PC-3 (cell line): ENCODE measurements at regions not wholly inside any gene's neighbourhood (a gene's known extent, or its start where the extent isn't known, plus 50 kb on each side); places are given as distances from the start of the nearest gene placed in this dataset.

Experiments
- ATAC-seq: fragments of 200-7000 bp; cut with Tn5 transposase; 2 replicates; pipeline ENCODE4 v1.9.1; 2020; ENCODE audit warnings: mild to moderate bottlenecking, moderate library complexity
- BruUV-seq: library from RNA; stranded (reverse); fragments of 400-500 nt; replicated peaks from 2 replicates; lab custom pipeline; 2021; lab: Mats Ljungman, UMichigan
- CTCF ChIA-PET: fragments of 300-600 bp; sonication (Branson Sonifier 250); formaldehyde crosslinking; loops from one replicate; lab custom pipeline; 2022; ENCODE audit warnings: antibody characterized with exemption; lab: Charles Lee
- POLR2A ChIA-PET: fragments of 300-600 bp; sonication (Branson Sonifier 250); formaldehyde crosslinking; loops from one replicate; lab custom pipeline; 2022; ENCODE audit warnings: antibody characterized with exemption; ENCODE audit not compliant: unreplicated experiment; lab: Charles Lee
- DNase-seq: peaks from one replicate; pipeline ENCODE4 v3.0.0-alpha.2; 2015
- H2AFZ ChIP-seq: fragments of 300-600 bp; sonication (generic); 2 replicates; pipeline ENCODE4 v1.6.0; 2016; ENCODE audit warnings: antibody characterized with exemption, low read length
- H3F3A ChIP-seq: fragments of 300-600 bp; sonication (generic); one replicate; pipeline ENCODE4 v1.6.0; 2017; ENCODE audit warnings: antibody characterized with exemption, low read length, control low read depth, mild to moderate bottlenecking; ENCODE audit not compliant: unreplicated experiment
- H3K27ac ChIP-seq: fragments of 300-600 bp; sonication (generic); 2 replicates; pipeline ENCODE4 v1.5.1; 2016; ENCODE audit warnings: mild to moderate bottlenecking, low read length
- H3K27me3 ChIP-seq: fragments of 300-600 bp; sonication (generic); 2 replicates; pipeline ENCODE4 v1.6.1; 2016; ENCODE audit warnings: low read length, mixed read lengths
- H3K36me3 ChIP-seq: fragments of 300-600 bp; sonication (generic); 2 replicates; pipeline ENCODE4 v1.6.1; 2016; ENCODE audit warnings: low read depth, mixed run types, low read length, mixed read lengths
- H3K4me1 ChIP-seq: fragments of 300-600 bp; sonication (generic); 2 replicates; pipeline ENCODE4 v1.5.1; 2016; ENCODE audit warnings: low read length; ENCODE audit not compliant: insufficient read depth
- H3K4me2 ChIP-seq: fragments of 300-600 bp; sonication (generic); 2 replicates; pipeline ENCODE4 v1.6.0; 2016; ENCODE audit warnings: low read length
- H3K4me3 ChIP-seq: fragments of 300-600 bp; sonication (generic); 2 replicates; pipeline ENCODE4 v1.5.1; 2016; ENCODE audit warnings: mild to moderate bottlenecking, low read length, mixed read lengths
- H3K79me2 ChIP-seq: fragments of 300-600 bp; sonication (generic); 2 replicates; pipeline ENCODE4 v1.6.1; 2017; ENCODE audit warnings: low read length, mixed read lengths
- H3K9ac ChIP-seq: fragments of 300-600 bp; sonication (generic); 2 replicates; pipeline ENCODE4 v1.6.0; 2016; ENCODE audit warnings: mild to moderate bottlenecking, low read length
- H3K9me2 ChIP-seq: fragments of 300-600 bp; sonication (generic); replicated peaks from 2 replicates; pipeline ENCODE4 v1.6.1; 2016; ENCODE audit warnings: mixed run types, low read length, mixed read lengths
- H3K9me3 ChIP-seq: fragments of 300-600 bp; sonication (generic); 2 replicates; pipeline ENCODE4 v1.6.1; 2016; ENCODE audit warnings: low read length, mixed read lengths
- H4K20me1 ChIP-seq: fragments of 300-600 bp; sonication (generic); 2 replicates; pipeline ENCODE4 v1.6.1; 2016; ENCODE audit warnings: low read length, mixed read lengths
- CTCF ChIP-seq: fragments of 300-600 bp; sonication (generic); conservative IDR thresholded peaks from 2 replicates; pipeline ENCODE4 v1.5.1; 2017; ENCODE audit warnings: antibody characterized with exemption, low read depth, mild to moderate bottlenecking, low read length
- EZH2 ChIP-seq: fragments of 300-600 bp; sonication (generic); IDR thresholded peaks from one replicate; pipeline ENCODE4 v1.6.1; 2017; ENCODE audit warnings: antibody characterized with exemption, mild to moderate bottlenecking, low read length; ENCODE audit not compliant: unreplicated experiment
- EZH2phosphoT487 ChIP-seq: fragments of 300-600 bp; sonication (generic); IDR thresholded peaks from 2 replicates; pipeline ENCODE4 v1.6.1; 2018; ENCODE audit warnings: mild to moderate bottlenecking, antibody characterized with exemption, low read length, borderline replicate concordance
- intact Hi-C: fragments of 100-400 bp; cut with micrococcal nuclease; formaldehyde crosslinking; loops from 2 replicates; pipeline ENCODE4 v1.9.0; 2023

GRCh38 chr2:41990245-41990644 lies 57.6 kb upstream of the PKDCC start:
- H2AFZ ChIP-seq: no peak overlapping the region
- H3K36me3 ChIP-seq: no peaks in the 10 kb centered on the region
- DNase-seq (no peak), ATAC-seq (no peak)
- H3K27ac ChIP-seq: no peak overlapping the region
- BruUV-seq: no TSS peak
- H4K20me1 ChIP-seq: no peaks in the 10 kb centered on the region
- no peak overlapping the region for H3K4me2 ChIP-seq
- H3K79me2 ChIP-seq: no peaks in the 10 kb centered on the region
- H3K4me1 ChIP-seq: no peaks in the 10 kb centered on the region
- no peaks in the 10 kb centered on the region for H3K9me3 ChIP-seq
- H3F3A ChIP-seq: no peaks in the 10 kb centered on the region
- intact Hi-C loops: no loop called here
- POLR2A ChIA-PET: no interaction called here
- CTCF ChIA-PET: no interaction called here
- no peak overlapping the region for H3K9ac ChIP-seq
- H3K27me3 ChIP-seq: peaks cover 7% of the 10 kb centered on the region; the same call in 1 of the 2 replicates
- no peak overlapping the region for H3K4me3 ChIP-seq
- TF ChIP-seq EZH2phosphoT487 (no peak), CTCF (no peak), EZH2 (no peak)
- H3K9me2 ChIP-seq: no peaks in the 10 kb centered on the region

GRCh38 chr2:41990688-41991087 lies 57.1 kb upstream of the PKDCC start:
- no peak overlapping the region for H3K9ac ChIP-seq
- H3K4me2 ChIP-seq: no peak overlapping the region
- no peaks in the 10 kb centered on the region for H3K4me1 ChIP-seq
- BruUV-seq: no TSS peak
- H3K36me3 ChIP-seq: no peaks in the 10 kb centered on the region
- no peak overlapping the region for H2AFZ ChIP-seq
- no peak overlapping the region for H3K27ac ChIP-seq
- DNase-seq (no peak), ATAC-seq (no peak)
- H3F3A ChIP-seq: no peaks in the 10 kb centered on the region
- POLR2A ChIA-PET: no interaction called here
- H3K4me3 ChIP-seq: no peak overlapping the region
- CTCF ChIA-PET: no interaction called here
- no peak for TF ChIP-seq EZH2
- TF ChIP-seq CTCF: no peak
- TF ChIP-seq EZH2phosphoT487: no peak
- H4K20me1 ChIP-seq: no peaks in the 10 kb centered on the region
- no peaks in the 10 kb centered on the region for H3K79me2 ChIP-seq
- peaks cover 7% of the 10 kb centered on the region; the same call in 1 of the 2 replicates for H3K27me3 ChIP-seq
- intact Hi-C loops: no loop called here
- no peaks in the 10 kb centered on the region for H3K9me3 ChIP-seq
- no peaks in the 10 kb centered on the region for H3K9me2 ChIP-seq

- no peak overlapping the region for H3K9ac ChIP-seq
- ChIA-PET POLR2A (no interaction called here), CTCF (no interaction called here)
- H3K27ac ChIP-seq: no peak overlapping the region
- ATAC-seq (no peak), DNase-seq (no peak)
- H4K20me1 ChIP-seq: no peaks in the 10 kb centered on the region
- H3K79me2 ChIP-seq: no peaks in the 10 kb centered on the region
- H3K9me3 ChIP-seq: no peaks in the 10 kb centered on the region
- intact Hi-C loops: no loop called here
- no peak overlapping the region for H3K4me3 ChIP-seq
- H3K4me2 ChIP-seq: no peak overlapping the region
- H3K9me2 ChIP-seq: no peaks in the 10 kb centered on the region
- H3K4me1 ChIP-seq: no peaks in the 10 kb centered on the region
- no peak for TF ChIP-seq EZH2phosphoT487
- TF ChIP-seq CTCF: no peak
- TF ChIP-seq EZH2: no peak
- H3K36me3 ChIP-seq: no peaks in the 10 kb centered on the region
- H2AFZ ChIP-seq: no peak overlapping the region
- peaks cover 14% of the 10 kb centered on the region; the same call in 1 of the 2 replicates for H3K27me3 ChIP-seq
- no TSS peak for BruUV-seq
- H3F3A ChIP-seq: no peaks in the 10 kb centered on the region
These were observed 55.7 kb upstream of the PKDCC start for GRCh38 chr2:41992056-41992642.
